Kidney epithelial cell (primary cell): ENCODE measurements at regions not wholly inside any gene's neighbourhood (a gene's known extent, or its start where the extent isn't known, plus 50 kb on each side); places are given as distances from the start of the nearest gene placed in this dataset.
"Not testable (repeated sequence)": the region's sequence is repeated elsewhere in the genome, so short reads cannot be mapped to it uniquely, and the experiment has no call there.

Source experiments
- DNase-seq: peaks from one replicate; pipeline ENCODE4 v3.0.0-alpha.2; 2010; ENCODE audit warnings: low read depth
- H3K27me3 ChIP-seq: 2 replicates; pipeline ENCODE4 v1.6.0; 2011; ENCODE audit warnings: low read length; ENCODE audit not compliant: control insufficient read depth, insufficient read depth
- H3K36me3 ChIP-seq: 2 replicates; pipeline ENCODE4 v1.5.1; 2011; ENCODE audit warnings: low read length; ENCODE audit not compliant: control insufficient read depth, insufficient read depth
- H3K4me3 ChIP-seq: 2 replicates; pipeline ENCODE4 v1.5.1; 2011; ENCODE audit warnings: low read depth, mild to moderate bottlenecking, control low read depth, low read length
- TF ChIP-seq, protein P1 (sequence below): IDR thresholded peaks from 2 replicates; pipeline ENCODE4 v1.5.1; 2011; ENCODE audit warnings: mild to moderate bottlenecking, moderate library complexity, low read length, control low read depth, inconsistent platforms; ENCODE audit not compliant: insufficient read depth, poor library complexity, severe bottlenecking

DNA sequence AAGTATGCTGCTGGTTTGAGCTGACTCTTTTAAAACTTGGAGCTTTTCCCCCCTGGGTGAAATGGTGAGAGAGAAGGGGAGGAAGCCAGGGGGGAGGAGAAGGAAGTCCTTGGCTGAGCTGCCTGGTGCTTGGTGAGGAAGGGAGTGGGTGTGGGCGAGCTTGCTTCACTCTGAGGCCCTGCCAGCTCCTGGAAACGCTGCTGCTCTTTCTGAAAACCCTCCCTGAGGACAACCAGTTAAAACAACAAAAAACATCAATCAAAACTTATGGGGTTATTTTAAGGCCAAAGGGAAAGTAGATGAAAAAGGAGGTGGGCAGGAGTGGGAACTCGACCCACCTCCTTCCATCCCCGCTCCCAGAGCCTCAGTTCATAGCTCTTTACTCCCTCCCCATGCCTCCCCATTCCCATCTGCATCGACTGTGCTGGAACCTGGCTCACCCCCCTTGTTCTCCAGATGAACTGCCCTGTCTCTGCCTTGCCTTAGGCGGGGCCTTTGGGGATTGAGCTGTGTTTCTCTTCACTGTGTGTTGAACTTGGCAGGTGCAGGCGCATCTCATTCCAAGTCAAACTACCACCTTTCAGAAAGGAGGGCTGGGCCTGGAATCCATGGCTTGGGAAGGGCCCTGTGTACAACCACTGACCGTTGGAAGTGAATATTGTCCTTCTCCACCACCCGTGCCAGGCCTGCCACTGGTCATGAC lies 166.1 kb downstream of the ZNF621 start:
- Histone ChIP-seq H3K4me3 (no peak overlapping the region), H3K27me3 (peaks cover 3% of the 10 kb centered on the region), H3K36me3 (no peaks in the 10 kb centered on the region)
- no peak for DNase-seq
- TF ChIP-seq, protein P1, sequence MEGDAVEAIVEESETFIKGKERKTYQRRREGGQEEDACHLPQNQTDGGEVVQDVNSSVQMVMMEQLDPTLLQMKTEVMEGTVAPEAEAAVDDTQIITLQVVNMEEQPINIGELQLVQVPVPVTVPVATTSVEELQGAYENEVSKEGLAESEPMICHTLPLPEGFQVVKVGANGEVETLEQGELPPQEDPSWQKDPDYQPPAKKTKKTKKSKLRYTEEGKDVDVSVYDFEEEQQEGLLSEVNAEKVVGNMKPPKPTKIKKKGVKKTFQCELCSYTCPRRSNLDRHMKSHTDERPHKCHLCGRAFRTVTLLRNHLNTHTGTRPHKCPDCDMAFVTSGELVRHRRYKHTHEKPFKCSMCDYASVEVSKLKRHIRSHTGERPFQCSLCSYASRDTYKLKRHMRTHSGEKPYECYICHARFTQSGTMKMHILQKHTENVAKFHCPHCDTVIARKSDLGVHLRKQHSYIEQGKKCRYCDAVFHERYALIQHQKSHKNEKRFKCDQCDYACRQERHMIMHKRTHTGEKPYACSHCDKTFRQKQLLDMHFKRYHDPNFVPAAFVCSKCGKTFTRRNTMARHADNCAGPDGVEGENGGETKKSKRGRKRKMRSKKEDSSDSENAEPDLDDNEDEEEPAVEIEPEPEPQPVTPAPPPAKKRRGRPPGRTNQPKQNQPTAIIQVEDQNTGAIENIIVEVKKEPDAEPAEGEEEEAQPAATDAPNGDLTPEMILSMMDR = no peak

DNA sequence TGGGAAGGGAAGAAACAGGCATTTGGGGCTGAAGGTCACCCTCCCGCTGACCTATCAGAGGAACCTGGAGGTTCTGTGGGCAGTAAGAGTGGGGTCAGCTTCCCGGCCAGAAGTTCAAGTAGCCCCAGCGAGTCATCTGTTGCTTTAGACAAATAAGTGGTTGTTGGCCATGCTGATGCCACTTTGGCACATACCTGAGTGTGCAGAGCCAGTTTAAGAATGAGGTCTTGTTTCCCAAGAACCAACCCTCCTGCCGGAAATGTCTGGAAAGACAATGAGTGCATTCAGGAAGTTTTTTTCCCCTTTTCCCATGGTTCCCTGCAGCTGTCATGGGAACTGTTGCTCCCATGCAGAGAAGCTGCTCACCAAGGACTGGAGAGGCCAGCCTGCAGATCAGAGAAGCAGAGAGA lies 166.7 kb downstream of the ZNF621 start:
- Histone ChIP-seq H3K4me3 (no peak overlapping the region), H3K36me3 (no peaks in the 10 kb centered on the region), H3K27me3 (peaks cover 3% of the 10 kb centered on the region)
- TF ChIP-seq, protein P1 = no peak
- DNase-seq = no peak

DNA sequence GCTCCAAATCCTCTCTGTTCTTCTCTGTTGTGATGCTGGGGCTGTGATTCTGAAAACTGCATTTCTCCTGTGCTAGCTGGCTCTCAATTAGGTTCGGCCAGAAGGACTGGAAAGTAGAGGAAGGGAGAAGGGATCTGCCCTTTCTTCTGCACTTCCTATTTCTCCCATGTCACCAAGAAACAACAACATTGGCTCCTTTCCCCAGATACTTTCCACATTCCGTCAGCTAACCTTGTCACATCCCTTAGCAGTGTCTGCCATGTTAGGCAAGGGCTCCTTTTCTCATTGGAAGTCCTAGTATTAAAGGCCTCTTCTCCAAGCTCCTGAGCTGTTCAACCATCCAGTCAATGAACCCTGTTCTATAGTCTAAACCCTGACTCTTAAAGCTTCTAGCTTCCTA lies 171.1 kb downstream of the ZNF621 start:
- no peak for DNase-seq
- Histone ChIP-seq H3K36me3 (no peaks in the 10 kb centered on the region), H3K4me3 (no peak overlapping the region), H3K27me3 (peaks cover 3% of the 10 kb centered on the region)
- TF ChIP-seq, protein P1 = no peak

DNA sequence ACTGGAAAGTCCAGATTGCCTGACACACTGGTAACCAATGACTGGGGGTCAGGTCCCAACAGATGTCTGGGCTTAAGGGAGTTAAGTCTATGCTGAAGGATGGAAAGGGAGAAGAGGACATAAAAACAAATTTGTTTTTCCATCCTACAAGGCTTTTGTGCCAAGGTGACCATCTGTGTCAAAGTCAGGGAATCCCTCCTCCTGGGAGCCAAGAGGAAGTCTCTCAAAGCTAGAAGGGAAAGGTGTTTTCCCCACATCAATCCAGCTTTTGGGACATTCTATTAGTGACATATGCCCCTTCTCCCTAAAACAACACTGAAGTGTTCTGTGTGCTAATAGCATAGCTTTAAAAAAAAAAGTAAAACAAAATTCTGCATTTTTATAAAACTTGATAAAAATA lies 173.9 kb downstream of the ZNF621 start:
- not testable (repeated sequence) for H3K4me3 ChIP-seq, H3K27me3 ChIP-seq, H3K36me3 ChIP-seq

DNA sequence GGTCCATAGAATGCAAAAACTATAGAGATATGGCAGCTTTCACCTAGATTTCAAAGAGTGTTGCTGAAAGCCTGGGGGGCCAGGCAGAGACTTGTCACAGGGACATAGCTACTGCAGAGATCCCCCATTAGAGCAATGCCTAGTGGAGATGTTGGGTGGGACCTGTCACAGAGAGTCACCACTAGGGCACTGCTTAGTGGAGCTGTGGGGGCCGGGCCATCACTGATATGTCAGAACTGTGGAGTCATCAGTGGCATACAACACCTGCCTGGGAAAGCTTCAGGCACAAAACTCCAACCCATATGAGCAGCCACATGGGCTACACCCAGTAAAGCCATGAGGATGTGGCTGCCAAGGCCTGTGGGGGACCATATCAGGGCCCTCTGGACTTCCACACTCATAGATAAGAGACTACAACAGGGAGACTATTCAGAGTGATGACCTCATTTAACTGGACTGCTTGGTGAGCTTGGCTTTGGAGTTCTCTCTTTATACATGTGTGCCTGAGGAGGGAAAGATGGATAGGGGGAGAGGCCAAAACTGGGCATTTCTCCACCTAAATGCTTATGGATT lies 176.3 kb downstream of the ZNF621 start:
- no peaks in the 10 kb centered on the region for H3K27me3 ChIP-seq
- no peak for DNase-seq
- H3K36me3 ChIP-seq = no peaks in the 10 kb centered on the region
- TF ChIP-seq, protein P1 = no peak
- no peak overlapping the region for H3K4me3 ChIP-seq

More for the DNA sequence above, 173.9 kb downstream of the ZNF621 start:
- not testable (repeated sequence) for DNase-seq

DNA sequence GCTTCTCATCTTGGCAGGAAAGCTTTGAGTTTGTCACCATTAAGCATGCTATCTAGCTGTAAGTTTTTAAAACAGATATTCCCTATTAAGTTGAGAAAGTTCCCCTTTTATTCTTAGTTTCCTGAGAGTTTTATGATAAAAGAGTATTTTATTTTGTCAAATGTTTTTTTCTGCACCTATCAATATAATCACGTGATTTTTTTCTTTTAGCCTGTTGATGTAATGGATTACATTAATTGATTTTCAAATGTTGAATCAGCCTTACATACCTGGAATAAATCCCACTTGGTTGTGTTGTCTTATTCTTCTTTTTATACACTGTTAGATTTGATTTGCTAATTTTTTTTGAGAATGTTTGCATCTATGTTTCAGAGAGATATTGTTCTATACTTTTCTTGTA lies 179.5 kb downstream of the ZNF621 start:
- no peaks in the 10 kb centered on the region for H3K36me3 ChIP-seq
- H3K4me3 ChIP-seq = no peak overlapping the region
- no peak for DNase-seq
- TF ChIP-seq, protein P1 = no peak
- no peaks in the 10 kb centered on the region for H3K27me3 ChIP-seq
